ENCODE measurements at regions not wholly inside any gene's neighbourhood (a gene's known extent, or its start where the extent isn't known, plus 50 kb on each side); places are given as distances from the start of the nearest gene placed in this dataset.

GRCh38 chr5:171635561-171636245 lies 149.9 kb upstream of the SMIM23 start:
- Histone ChIP-seq H3K4me3 (no peak overlapping the region), H3K27me3 (no peaks in the 10 kb centered on the region), H3K36me3 (no peaks in the 10 kb centered on the region), H3K27ac (no peak overlapping the region), H3K9me3 (ENCODE audit: low read depth) (no peaks in the 10 kb centered on the region), H3K4me1 (ENCODE audit: low read depth) (peaks cover 16% of the 10 kb centered on the region)
- no peak for DNase-seq (ENCODE audit: low read depth in 1 of 2, low spot score in 1 of 2)
- no peak for TF ChIP-seq CTCF (IDR thresholded peaks at IDR 0.05; ENCODE audit: low read depth, low read length)

GRCh38 chr5:171637811-171638210 lies 147.8 kb upstream of the SMIM23 start:
- no peaks in the 10 kb centered on the region for H3K9me3 ChIP-seq (ENCODE audit: low read depth)
- TF ChIP-seq CTCF (IDR thresholded peaks at IDR 0.05; ENCODE audit: low read depth, low read length), result no peak
- peaks cover 21% of the 10 kb centered on the region for H3K4me1 ChIP-seq (ENCODE audit: low read depth)
- DNase-seq (ENCODE audit: low read depth in 1 of 2, low spot score in 1 of 2), result no peak
- no peak overlapping the region for H3K4me3 ChIP-seq
- no peaks in the 10 kb centered on the region for H3K36me3 ChIP-seq
- H3K27me3 ChIP-seq, result no peaks in the 10 kb centered on the region
- no peak overlapping the region for H3K27ac ChIP-seq

DNA sequence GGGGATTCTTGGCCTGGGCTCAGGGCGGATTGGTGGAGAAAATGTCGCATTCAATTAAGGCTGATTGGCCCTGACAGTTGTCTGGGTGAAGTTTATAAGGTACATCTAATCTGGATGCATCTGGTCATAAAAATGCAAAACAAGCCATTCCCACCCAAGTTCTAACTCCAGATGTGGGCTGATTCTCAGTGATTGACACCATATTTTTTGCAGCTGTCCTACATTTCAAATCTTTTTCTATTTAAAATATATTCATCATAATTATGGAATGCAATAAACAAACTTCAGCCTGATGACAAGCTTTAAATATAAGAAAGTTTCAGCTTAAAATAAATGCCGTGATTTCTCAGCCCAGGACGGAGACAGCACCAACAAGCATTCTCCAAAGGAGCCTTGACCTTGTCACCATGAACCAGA lies 146.4 kb upstream of the SMIM23 start:
- Histone ChIP-seq H3K4me1 (ENCODE audit: low read depth) (peaks cover 21% of the 10 kb centered on the region), H3K27ac (no peak overlapping the region), H3K36me3 (no peaks in the 10 kb centered on the region), H3K4me3 (no peak overlapping the region), H3K27me3 (no peaks in the 10 kb centered on the region), H3K9me3 (ENCODE audit: low read depth) (no peaks in the 10 kb centered on the region)
- no peak for DNase-seq (ENCODE audit: low read depth in 1 of 2, low spot score in 1 of 2)
- TF ChIP-seq CTCF (IDR thresholded peaks at IDR 0.05; ENCODE audit: low read depth, low read length), result no peak

GRCh38 chr5:171639966-171640365 lies 145.7 kb upstream of the SMIM23 start:
- peaks cover 21% of the 10 kb centered on the region for H3K4me1 ChIP-seq (ENCODE audit: low read depth)
- H3K27ac ChIP-seq, result no peak overlapping the region
- H3K36me3 ChIP-seq, result no peaks in the 10 kb centered on the region
- no peak for TF ChIP-seq CTCF (IDR thresholded peaks at IDR 0.05; ENCODE audit: low read depth, low read length)
- H3K9me3 ChIP-seq (ENCODE audit: low read depth), result no peaks in the 10 kb centered on the region
- no peaks in the 10 kb centered on the region for H3K27me3 ChIP-seq
- no peak for DNase-seq (ENCODE audit: low read depth in 1 of 2, low spot score in 1 of 2)
- H3K4me3 ChIP-seq, result no peak overlapping the region

- peak in 1 of 2 donors; percentile 6 for DNase-seq (ENCODE audit: low read depth in 1 of 2, low spot score in 1 of 2)
- H3K4me3 ChIP-seq, result no peak overlapping the region
- no peaks in the 10 kb centered on the region for H3K27me3 ChIP-seq
- H3K9me3 ChIP-seq (ENCODE audit: low read depth), result no peaks in the 10 kb centered on the region
- peak overlapping the region; percentile 73 for H3K27ac ChIP-seq
- no peak for TF ChIP-seq CTCF (IDR thresholded peaks at IDR 0.05; ENCODE audit: low read depth, low read length)
- H3K4me1 ChIP-seq (ENCODE audit: low read depth), result peaks cover 18% of the 10 kb centered on the region
- H3K36me3 ChIP-seq, result no peaks in the 10 kb centered on the region
Measured at GRCh38 chr5:171640480-171640879, 145.1 kb upstream of the SMIM23 start.

All from cardiac muscle cell (in vitro differentiated cells and primary cell).